ENCODE measurements at regions not wholly inside any gene's neighbourhood (a gene's known extent, or its start where the extent isn't known, plus 50 kb on each side); places are given as distances from the start of the nearest gene placed in this dataset.
"Not testable (repeated sequence)": the region's sequence is repeated elsewhere in the genome, so short reads cannot be mapped to it uniquely, and the experiment has no call there.

DNA sequence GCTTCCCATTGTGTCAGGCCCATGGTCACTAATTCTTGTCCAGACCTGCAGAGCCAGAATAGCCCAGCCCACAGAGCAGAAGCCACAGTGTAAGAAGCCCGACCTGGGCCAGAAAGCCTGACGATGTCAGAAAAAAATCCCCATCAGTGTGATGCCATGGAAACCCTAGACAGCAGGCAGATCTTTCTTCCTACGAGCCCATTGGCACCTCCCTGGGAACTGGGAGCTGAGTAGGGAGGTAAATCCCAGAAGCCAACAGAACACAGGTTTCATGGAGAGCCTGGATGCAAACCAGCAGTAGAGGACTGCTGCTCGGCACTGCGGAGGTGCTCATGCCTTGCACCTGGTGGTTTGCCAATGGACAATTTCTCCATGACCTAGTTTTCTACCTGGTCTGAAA is 82.2 kb upstream of the SLC22A16 start:
- no peak for DNase-seq

DNA sequence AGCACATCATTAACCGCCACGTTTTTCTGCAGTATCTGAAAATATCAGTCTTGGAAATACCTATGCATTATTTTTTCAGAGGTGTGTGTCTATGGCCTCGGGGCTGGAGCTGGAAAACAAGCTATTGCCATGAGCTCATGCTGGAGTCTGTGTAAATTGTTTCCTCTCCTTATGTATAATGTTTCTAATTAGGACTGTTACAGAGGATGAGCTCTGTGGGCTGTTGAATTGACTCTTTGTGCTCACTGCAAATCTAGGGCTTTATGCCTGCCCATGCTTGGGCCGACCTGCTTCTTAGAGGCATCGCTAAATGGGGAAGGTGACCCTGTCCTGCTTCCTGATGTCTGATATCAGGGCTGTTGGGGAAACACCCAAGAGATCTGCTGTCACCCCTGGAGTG is 80.8 kb upstream of the SLC22A16 start:
- no peak for DNase-seq

DNA sequence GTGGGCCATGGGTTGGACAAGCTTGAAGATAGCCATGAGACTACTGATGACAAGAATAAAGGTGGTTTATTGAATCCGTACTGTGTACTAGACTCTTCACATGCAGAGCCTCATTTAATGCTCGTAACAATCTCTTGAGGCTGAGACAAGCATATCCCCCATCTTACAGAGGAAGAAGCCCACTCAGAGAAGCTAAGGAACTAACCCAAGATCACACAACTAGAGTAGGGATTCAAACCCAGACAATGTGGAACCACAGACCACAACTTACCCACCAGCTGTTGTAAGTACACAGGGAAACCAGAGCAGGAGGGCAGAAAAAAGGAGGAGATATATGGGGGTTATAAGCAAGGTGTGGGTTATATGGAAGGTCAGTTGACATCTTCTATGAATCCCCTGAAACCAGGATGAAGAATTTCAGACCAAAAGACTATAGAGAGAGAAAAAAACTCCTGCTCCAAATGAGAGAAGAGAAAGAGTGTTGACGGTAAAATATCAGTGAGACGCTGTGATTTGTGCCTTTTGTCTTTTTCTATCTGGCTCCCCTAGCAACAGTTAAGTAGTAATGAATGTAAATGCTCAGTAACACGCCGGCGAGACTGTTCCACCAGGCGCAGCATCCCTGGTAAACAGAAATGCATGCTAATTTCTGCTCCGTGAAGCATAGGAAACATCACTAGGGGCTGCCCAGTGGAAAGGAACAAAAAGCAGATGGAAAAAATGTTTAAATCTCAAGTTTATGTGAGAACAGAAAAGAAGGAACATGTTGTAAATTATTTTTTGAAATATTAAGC is 80.1 kb upstream of the SLC22A16 start:
- DNase-seq, result no peak

DNA sequence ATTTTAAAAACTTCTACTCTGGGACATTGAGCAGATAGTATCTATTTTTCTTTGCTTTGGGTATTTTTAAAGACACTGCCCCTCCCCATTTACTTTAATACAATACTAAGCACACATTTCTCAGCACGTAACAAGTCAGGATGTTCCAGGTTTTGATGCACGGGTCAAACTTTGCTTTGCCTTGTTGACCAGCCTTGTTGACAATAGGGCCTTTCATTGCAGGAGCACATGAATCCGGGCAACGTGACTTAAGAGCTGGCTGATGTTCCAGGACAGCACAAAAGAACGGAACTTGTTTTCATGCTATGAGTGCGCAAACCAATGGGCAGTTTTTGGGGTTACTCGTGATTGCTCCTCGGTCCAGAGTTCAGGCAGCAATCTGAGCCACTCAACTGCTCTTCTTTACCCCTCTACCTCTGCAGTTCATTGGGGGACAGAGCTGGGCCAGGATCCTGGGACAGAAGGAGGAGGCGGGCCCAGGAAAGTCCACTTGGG is 78.6 kb upstream of the SLC22A16 start:
- no peak for DNase-seq

DNA sequence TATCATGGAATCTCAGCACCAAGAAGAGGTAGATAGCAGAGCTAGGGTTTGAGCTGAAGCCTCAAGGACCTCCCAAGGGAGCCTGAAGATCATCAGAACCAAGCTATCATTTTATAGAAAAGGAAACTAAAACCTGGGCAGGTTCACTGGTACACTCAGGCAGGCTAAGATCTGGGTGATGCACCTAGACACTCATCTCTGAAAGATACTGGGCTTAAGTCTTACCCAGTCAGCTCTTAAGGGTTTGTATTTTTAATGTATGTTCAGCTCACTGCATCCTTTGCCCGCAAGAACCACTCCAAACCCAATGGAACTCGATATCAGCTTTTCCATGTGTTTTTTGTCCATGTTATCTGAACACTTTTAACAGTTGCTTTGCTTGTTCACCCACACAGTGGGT is 78.0 kb upstream of the SLC22A16 start:
- DNase-seq, result no peak

DNA sequence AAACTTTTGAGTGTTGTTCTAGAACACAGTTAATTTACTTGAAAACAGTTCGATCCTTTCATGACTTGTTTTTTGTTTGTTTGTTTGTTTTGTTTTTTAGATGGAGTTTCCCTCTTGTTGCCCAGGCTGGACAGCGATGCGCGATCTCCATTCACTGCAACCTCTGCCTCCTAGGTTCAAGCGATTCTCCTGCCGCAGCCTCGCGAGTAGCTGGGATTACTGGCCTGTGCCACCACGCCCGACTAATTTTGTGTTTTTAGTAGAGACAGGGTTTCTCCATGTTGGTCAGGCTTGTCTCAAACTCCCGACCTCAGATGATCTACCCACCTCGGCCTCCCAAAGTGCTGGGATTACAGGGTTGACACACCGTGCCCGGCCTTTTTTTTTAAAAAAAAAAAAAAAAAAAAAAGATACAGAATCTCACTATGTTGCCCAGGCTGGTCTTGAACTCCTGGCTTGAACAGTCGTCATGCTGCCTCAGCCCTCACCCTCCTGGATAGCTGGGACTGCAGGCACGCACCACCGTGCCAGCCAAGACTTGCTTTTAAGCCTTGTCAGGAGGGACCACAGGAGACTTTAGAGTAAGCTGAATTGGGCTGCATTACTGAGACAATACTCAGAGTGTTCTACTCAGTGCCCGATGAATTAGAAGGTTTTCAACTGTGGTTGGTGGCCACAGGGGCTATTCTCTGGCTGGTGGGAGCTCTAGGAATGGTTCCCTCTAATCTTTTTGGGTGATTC is 76.7 kb upstream of the SLC22A16 start:
- DNase-seq, result no peak

DNA sequence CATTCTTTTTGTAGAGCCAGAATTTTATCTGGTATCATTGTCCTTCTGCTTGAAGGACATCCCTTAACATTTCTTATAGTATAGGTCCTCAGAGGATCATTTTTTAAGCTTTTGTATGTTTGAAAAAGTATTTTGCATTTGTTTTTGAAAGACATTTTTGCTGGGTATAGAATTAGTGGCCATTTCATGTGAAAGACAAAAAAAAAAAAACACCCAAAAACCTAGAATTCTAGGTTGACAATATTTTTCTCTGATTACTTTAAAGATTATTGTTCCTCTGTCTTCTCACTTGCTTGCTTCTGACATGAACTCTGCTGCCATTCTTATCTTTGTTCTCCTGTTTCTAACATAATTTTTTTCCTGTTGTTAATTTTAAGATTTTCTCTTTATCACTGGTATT is 75.7 kb upstream of the SLC22A16 start:
- DNase-seq, result no peak

DNA sequence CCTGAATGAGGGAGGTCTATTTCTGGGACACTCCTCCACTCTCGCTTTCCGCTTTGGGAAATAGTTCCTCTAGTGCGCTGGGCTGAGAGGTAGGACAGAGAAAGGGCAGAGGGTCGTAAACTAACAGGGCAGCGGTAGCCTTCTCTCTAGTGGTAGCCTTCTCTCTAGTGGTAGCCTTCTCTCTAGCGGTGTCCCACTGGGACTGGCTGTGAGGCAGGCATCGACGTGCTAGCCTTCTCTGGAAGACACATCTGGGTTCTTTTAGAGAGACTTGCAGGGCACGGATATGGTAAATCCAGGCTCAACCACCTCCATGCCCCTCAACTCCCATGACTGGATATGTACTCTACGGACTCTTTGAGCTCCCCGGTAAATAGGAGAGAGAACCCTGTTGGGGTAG is 74.7 kb upstream of the SLC22A16 start:
- DNase-seq, result no peak

DNA sequence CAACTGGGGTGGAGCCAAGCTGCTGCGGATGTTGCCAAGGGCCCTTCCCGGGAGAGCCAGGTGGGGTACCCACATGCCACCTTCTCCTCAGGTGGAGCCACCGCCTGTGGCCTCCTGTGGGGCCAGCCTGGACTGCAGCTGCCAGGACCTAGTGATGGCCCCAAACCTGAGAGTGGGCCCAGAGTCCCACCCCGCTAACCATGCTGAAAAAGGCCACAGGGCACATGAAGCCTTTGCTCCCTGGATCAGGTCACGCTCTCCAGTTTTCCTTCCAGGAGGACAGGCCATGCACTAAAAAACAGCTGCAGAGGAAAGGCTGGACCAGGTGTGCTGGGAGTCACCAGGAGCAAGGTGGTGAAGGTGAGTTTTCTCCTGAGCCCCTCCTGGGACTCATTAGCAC is 73.9 kb upstream of the SLC22A16 start:
- DNase-seq, result no peak

DNA sequence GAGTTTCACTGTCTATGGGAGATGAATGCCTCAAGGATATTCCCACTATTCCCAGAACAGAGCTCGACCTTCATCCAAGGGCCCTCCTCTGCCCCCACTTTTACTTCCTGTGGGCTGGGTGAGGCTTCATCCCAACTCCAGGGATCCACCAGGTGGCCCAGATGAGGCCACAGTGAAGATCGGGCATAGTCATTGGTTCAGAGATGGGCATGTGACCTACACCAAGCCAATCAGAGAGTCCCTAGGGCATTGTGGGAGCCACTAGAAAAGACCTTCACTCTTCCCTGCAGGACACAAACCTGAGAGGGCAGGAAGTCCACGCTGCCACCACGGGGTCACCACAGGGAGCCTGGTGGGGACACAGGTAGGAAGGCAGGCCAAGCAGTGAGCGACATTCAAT is 72.9 kb upstream of the SLC22A16 start:
- DNase-seq, result no peak

DNA sequence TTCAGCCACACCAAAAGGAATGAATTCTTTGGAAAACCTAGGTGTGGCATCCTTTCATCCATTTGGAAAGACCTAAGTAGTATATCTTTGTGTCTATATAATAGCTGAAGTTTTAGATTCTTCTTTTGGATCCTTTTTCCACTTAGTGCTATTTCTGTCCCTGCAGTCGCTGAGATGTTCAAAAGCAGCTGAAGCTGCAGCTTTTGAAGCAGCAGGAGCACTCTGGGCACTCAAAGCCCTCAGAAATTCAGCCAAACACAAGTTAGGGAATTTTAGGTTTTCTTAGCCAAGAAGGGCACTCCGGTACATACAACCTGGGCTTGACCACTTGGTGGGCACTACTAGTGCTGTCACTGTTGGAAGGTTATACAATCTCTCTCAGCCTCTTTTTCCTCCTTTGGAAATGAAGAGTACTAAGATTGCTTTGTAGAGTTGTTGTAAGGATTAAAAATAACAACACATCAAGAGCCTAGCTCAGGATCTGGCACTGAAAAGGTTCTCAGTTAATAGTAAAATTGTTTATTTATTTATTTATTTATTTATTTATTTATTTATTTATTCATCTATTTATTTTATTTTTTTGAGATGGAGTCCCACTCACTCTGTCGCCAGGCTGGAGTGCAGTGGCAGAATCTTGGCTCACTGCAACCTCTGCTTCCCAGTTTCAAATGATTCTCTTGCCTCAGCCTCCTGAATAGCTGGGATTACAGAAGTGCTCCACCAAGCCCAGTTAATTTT is 71.9 kb upstream of the SLC22A16 start:
- DNase-seq, result no peak

DNA sequence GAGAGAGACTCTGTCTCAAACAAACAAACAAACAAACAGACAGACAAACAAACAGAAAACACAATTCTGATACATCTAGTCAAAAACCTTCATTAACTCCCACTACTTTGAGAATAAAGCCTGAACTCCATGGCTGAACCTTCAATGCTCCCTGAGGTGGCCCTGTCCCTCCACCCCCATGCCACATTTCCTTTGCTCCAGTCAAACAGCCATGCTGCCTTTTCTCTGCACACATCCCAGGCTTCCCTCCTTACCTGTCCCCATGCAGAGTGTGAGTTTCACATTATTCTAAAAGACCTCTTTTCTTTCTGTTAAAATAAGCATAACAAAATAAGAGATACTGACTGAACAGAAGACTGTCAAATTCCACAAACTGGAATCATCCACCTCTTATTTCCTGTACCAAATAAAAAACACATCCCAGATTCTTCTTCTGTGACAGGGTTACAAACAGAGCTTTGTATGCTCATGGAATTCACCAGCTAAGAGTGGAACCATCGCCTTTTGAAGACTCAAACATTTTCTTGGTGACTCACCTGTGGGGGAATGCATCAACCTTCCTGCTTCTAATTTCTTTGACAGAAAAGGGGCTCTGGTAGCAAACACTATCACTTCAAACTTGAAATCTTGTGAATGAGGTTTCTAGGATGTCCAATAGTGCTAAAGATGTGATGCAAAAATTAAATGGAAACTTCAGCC is 71.0 kb upstream of the SLC22A16 start:
- DNase-seq, result no peak

DNA sequence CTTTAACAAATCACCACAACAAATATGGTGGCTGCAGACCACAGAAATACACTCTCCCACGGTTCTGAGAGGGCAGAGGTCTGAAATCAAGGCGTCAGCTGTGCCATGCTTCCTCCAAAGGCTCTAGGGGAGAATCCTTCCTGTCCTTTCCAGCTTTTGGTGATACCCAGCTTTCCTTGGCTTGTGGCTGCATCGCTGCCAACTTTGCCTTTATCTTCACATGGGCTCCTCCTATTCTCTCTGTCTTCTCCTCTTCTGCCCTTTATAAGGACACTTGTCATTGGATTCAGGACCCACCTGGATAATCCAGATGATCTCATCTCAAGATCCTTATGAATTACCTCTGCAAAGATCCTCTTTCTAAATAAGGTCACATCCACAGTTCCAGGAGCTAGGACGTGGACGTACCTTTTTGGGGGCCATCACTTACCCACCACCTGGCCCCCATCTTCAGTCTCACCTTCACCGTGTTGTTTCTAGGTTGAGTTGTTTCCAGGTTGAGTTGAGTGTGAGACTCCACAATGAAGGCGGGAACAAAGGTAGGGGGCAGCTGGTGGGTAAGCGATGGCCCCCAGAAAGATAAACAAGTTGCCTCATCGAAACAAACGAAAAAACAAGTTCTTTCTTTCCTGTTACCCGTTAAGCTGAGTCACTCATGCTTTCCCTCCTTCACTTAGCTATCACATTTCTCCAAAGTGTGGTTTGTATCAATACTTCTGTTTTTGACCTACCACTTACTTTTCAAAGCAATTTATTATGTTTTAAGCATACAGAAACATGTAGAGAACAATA is 68.9 kb upstream of the SLC22A16 start:
- peak; percentile 38 for DNase-seq

DNA sequence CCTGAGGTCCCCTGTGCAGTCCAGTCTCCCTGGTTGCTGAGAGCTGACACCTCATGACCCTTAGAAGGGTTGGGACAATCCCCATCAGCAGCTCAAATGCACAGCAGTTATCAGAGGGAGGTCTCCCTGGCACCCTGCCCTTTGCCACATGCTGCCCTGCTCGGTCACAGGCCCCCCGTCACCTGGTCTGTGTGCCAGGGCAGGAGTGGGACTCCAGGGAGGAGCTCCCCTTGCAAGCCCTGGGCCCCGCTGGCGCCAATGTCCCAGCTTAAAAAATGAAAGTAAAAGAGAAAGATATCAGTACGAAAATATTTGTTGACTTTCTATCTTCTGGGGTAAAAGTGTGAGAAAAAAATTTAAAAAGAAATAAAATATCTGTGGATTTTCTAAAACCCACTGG is 68.1 kb upstream of the SLC22A16 start:
- peak; percentile 30 for DNase-seq

DNA sequence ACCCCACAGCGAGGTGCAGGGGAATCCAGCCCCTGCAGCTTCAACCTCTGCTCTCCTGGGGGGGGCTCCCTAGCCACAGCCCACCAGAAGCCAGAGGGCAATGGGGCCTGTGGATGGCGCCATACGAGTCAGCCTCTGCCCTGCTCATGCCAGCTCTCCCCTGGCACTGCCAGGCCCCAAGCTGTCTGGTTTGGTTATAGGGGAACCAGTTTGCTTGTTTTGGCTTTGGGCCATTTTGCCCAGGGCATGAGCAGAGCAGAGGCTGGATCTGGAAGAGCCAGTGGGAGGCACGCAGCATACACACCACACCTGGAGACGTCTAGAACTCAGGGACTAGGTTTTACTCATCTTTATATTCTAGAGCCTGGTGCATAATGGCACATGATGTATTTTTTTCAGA is 66.7 kb upstream of the SLC22A16 start:
- no peak for DNase-seq

DNA sequence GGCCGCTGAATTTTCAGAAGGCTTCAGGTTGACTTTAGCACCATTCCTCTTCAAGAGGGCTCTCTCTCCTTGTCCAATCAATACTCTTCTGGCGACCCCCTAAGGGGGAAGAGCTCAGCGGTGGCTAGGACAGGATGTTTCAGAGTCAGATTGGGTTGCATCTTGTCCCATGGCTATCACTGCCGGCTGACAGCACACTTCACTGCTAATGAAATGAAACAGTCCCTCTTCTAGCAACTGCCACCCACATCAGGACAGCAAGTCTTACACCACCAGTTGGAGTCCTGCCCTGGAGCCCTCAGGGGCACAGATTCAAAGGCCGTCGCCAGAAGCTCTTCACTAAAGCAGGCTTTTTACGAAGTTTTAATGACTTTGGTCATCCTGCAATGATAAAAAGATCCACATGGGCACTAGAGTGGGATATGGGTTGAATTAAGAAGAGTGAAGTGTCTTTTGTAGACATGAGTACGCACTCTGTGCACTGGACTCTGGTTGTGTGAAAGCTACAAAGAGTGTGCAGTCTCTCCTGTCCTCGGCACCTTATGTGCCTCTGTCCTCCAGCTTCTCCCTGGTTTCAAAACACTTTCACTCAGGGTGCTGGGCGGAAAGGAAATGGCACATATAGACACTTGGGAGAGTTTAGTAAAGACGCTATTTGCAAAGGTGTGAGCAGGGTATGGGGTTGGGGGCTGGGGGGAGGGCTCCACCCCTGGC is 66.1 kb upstream of the SLC22A16 start:
- DNase-seq, result no peak

DNA sequence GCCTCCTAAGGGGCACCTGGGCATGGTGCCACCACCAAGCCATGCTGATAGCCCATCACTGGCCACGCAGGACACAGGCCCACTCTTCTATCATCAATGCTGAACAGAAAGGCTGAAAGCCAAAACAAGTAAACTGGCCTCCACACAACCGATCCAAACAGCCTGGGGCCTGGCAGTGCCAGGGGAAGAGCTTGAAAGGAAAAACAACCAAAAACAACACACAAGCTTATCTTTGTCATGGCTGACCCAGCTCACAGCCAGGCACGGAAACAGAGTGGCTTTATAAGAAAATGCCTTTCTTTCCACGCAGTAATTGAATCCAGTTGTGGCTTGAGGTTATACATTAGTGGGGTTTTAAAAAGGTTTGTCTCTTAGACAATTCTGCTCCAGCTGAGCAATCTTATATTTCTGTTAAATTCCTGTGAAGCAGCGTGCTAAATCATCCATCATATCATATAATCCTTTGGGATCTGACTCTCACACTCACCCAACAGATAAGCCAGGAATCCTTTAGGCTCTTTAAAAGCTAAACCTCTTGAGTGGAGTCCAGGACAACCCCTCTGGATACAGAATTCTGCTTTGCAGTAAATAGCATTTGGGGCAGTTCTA is 65.4 kb upstream of the SLC22A16 start:
- DNase-seq, result no peak

DNA sequence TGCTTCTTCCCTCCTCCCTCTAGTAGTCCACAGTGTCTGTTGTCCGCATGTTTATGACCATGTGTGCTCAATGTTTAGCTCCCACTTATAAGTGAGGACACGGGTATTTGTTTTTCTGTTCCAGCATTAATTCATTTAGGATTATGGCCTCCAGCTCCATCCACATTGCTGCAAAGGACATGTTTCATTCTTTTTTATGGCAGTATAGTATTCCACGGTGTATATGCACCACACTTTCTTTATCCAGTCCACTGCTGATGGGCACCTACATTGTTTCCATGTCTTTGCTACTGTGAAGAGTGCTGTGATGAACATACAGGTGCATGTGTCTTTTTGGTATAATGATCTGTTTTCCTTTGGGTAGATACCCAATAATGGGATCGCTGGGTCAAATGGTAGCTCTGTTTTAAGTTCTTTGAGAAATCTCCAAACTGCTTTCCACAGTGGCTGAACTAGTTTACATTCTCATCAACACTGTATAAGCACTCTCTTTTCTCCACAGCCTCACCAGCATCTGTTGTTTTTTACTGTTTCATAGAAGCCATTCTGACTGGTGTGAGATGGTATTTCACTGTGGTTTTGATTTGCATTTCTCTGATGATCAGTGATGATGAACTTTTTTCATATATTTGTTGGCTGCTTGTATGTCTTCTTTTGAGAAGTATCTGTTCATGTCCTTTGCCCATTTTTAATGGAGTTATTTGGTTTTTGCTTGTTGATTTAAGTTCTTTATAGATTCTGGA is 63.0 kb upstream of the SLC22A16 start:
- not testable (repeated sequence) for DNase-seq

DNA sequence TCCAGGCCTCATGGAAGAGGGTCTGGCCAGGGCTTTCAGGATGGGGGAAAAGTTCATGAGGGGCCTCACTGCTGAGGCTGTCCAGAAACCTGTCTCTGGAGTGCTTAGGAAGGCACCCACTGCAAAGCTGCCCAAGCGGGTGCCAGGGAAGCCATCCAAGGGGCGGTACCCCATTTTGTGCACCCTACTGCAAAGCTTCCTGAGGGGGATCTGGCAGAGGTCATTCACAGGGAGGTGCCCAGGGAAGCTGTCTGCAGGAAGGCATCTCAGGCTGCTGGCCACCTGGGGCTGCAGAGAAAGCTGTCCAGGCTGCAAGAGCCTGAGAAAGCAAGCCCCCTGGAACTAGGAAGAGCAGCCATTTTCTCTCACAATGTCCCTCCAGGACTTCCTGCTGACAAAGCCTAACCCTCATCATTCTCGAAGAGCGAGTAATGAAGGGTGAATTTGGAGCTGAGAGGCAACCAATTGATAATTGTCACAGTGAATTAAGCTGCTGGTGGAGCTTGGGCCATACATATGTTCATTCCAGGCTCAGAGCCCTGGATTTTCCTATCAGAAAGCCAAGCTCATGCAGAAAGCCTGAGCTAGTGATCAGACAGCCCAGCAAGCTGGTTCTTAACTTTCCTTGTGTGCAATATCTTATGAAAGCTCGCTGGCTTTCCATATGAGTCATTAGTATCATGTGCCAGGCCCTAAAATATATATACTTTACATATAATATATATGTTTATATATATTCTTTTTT is 62.2 kb upstream of the SLC22A16 start:
- no peak for DNase-seq

All from OCI-M1 (cell line).